ENCODE measurements at regions not wholly inside any gene's neighbourhood (a gene's known extent, or its start where the extent isn't known, plus 50 kb on each side); places are given as distances from the start of the nearest gene placed in this dataset.

- TF ChIP-seq EP300 (IDR thresholded peaks at IDR 0.05; ENCODE audit: borderline replicate concordance): no peak
- TF ChIP-seq CEBPB (IDR thresholded peaks at IDR 0.05): no peak
- no peak for TF ChIP-seq CREB1 (IDR thresholded peaks at IDR 0.05; ENCODE audit: low read depth)
- no peak for TF ChIP-seq TEAD4 (IDR thresholded peaks at IDR 0.05)
- no peak for TF ChIP-seq ZBTB7A (IDR thresholded peaks at IDR 0.05; ENCODE audit: low read depth)
- no peak for TF ChIP-seq USF1 (IDR thresholded peaks at IDR 0.05)
Measured at GRCh38 chr5:106200971-106201370, 1469.8 kb downstream of the EFNA5 start.

GRCh38 chr5:106195679-106196474, 1474.9 kb downstream of the EFNA5 start:
- TF ChIP-seq YY1 (IDR thresholded peaks at IDR 0.05; ENCODE audit: low read depth): no peak
- TF ChIP-seq ZBTB7A (IDR thresholded peaks at IDR 0.05; ENCODE audit: low read depth): no peak
- TF ChIP-seq MAX (IDR thresholded peaks at IDR 0.05): no peak
- TF ChIP-seq, protein P1, sequence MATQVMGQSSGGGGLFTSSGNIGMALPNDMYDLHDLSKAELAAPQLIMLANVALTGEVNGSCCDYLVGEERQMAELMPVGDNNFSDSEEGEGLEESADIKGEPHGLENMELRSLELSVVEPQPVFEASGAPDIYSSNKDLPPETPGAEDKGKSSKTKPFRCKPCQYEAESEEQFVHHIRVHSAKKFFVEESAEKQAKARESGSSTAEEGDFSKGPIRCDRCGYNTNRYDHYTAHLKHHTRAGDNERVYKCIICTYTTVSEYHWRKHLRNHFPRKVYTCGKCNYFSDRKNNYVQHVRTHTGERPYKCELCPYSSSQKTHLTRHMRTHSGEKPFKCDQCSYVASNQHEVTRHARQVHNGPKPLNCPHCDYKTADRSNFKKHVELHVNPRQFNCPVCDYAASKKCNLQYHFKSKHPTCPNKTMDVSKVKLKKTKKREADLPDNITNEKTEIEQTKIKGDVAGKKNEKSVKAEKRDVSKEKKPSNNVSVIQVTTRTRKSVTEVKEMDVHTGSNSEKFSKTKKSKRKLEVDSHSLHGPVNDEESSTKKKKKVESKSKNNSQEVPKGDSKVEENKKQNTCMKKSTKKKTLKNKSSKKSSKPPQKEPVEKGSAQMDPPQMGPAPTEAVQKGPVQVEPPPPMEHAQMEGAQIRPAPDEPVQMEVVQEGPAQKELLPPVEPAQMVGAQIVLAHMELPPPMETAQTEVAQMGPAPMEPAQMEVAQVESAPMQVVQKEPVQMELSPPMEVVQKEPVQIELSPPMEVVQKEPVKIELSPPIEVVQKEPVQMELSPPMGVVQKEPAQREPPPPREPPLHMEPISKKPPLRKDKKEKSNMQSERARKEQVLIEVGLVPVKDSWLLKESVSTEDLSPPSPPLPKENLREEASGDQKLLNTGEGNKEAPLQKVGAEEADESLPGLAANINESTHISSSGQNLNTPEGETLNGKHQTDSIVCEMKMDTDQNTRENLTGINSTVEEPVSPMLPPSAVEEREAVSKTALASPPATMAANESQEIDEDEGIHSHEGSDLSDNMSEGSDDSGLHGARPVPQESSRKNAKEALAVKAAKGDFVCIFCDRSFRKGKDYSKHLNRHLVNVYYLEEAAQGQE (IDR thresholded peaks at IDR 0.05; ENCODE audit: low read depth): no peak
- TF ChIP-seq TEAD4 (IDR thresholded peaks at IDR 0.05): no peak
- no peak for TF ChIP-seq EGR1 (IDR thresholded peaks at IDR 0.05)

DNA sequence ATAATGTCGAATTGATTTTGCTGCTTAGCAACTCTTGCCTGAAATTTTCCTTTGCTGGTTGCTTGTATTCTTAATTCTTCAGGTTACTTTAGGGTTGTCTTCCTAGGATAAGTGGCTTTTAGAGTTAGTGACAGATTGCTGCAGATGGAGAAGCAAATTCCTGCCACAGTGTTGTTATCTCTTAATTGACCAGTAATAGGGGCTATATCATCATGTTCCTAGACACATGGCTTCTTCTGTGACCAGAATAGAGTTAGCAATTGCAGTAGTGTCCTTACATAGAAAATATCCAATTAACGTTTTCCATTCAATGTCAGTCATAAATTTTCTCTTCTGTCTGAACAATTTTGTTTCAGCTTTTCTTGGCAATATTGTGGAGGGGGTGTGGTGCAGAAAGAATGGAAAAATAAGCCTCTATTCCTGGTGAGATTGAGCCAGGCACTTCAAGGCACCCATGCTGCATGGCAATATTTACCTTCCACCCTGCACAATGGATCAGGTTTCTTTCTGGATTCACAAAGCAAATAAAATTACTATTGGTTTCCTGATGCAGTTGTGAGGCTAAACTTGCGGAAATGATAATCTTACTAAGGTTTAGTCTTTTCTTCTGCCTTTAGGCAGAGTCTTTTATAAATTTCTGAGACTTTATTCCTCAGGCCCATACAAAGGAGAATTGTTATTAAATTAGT, 1481.5 kb downstream of the EFNA5 start:
- TF ChIP-seq CREB1 (IDR thresholded peaks at IDR 0.05; ENCODE audit: low read depth): no peak
- no peak for TF ChIP-seq EP300 (IDR thresholded peaks at IDR 0.05; ENCODE audit: borderline replicate concordance)
- no peak for TF ChIP-seq YY1 (IDR thresholded peaks at IDR 0.05; ENCODE audit: low read depth)
- TF ChIP-seq EGR1 (IDR thresholded peaks at IDR 0.05): no peak
- no peak for TF ChIP-seq TCF12 (IDR thresholded peaks at IDR 0.05; ENCODE audit: low read depth)
- no peak for TF ChIP-seq FOXM1 (IDR thresholded peaks at IDR 0.05; ENCODE audit: borderline replicate concordance, low read depth)

- TF ChIP-seq EP300 (IDR thresholded peaks at IDR 0.05; ENCODE audit: borderline replicate concordance) (no peak), TEAD4 (IDR thresholded peaks at IDR 0.05) (no peak), USF1 (IDR thresholded peaks at IDR 0.05) (no peak), RAD21 (IDR thresholded peaks at IDR 0.05; ENCODE audit: low read depth) (no peak), TAF1 (IDR thresholded peaks at IDR 0.05; ENCODE audit: low read depth) (no peak), ZBTB7A (IDR thresholded peaks at IDR 0.05; ENCODE audit: low read depth) (no peak), MAX (IDR thresholded peaks at IDR 0.05) (no peak), EGR1 (IDR thresholded peaks at IDR 0.05) (no peak), NFIC (IDR thresholded peaks at IDR 0.05) (no peak), TCF12 (IDR thresholded peaks at IDR 0.05; ENCODE audit: low read depth) (no peak), FOXM1 (IDR thresholded peaks at IDR 0.05; ENCODE audit: borderline replicate concordance, low read depth) (no peak), CREB1 (IDR thresholded peaks at IDR 0.05; ENCODE audit: low read depth) (no peak), CEBPB (IDR thresholded peaks at IDR 0.05) (no peak), YY1 (IDR thresholded peaks at IDR 0.05; ENCODE audit: low read depth) (no peak)
- TF ChIP-seq, protein P1 (IDR thresholded peaks at IDR 0.05; ENCODE audit: low read depth): no peak
Measured at GRCh38 chr5:106185661-106186081, 1485.1 kb downstream of the EFNA5 start.

DNA sequence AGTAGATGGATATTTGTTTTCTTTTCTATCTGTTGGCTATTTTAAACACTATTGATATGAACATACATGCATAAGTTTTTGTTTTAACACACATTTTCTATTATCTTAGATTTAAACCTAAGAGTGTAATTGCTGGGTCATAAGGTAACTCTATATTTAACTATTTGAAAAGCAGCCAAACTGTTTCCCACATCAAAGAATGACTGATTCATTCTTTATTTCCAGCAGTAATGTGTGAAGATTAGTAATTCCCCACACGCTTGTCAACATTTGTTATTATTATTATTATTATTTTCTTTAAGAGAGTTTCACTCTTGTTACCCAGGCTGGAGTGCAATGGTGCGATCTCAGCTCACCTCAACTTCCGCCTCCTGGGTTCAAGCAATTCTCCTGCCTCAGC, 1495.8 kb downstream of the EFNA5 start:
- TF ChIP-seq YY1 (IDR thresholded peaks at IDR 0.05; ENCODE audit: low read depth): no peak
- TF ChIP-seq RAD21 (IDR thresholded peaks at IDR 0.05; ENCODE audit: low read depth): no peak
- no peak for TF ChIP-seq CREB1 (IDR thresholded peaks at IDR 0.05; ENCODE audit: low read depth)
- TF ChIP-seq FOXM1 (IDR thresholded peaks at IDR 0.05; ENCODE audit: borderline replicate concordance, low read depth): no peak
- no peak for TF ChIP-seq TAF1 (IDR thresholded peaks at IDR 0.05; ENCODE audit: low read depth)
- TF ChIP-seq EGR1 (IDR thresholded peaks at IDR 0.05): no peak
- TF ChIP-seq, protein P1 (IDR thresholded peaks at IDR 0.05; ENCODE audit: low read depth): no peak
- TF ChIP-seq NFIC (IDR thresholded peaks at IDR 0.05): no peak
- TF ChIP-seq TCF12 (IDR thresholded peaks at IDR 0.05; ENCODE audit: low read depth): no peak
- TF ChIP-seq TEAD4 (IDR thresholded peaks at IDR 0.05): no peak
- TF ChIP-seq MAX (IDR thresholded peaks at IDR 0.05): no peak
- TF ChIP-seq USF1 (IDR thresholded peaks at IDR 0.05): no peak
